Spinal cord (tissue), 9 donors: ENCODE measurements at regions not wholly inside any gene's neighbourhood (a gene's known extent, or its start where the extent isn't known, plus 50 kb on each side); places are given as distances from the start of the nearest gene placed in this dataset.
"Not testable (repeated sequence)": the region's sequence is repeated elsewhere in the genome, so short reads cannot be mapped to it uniquely, and the experiment has no call there.

Experiments
- DNase-seq, 6 donors: peaks; one replicate each; pipeline versions ENCODE4 v3.0.0 to v3.0.0-alpha.2; 2013 to 2015; ENCODE audit warnings: low spot score in 6 of 6, low read depth in 4 of 6
- H3K27ac ChIP-seq: one replicate; pipeline ENCODE4 v1.5.1; 2013; ENCODE audit warnings: low read depth, low read length, control low read depth
- H3K27me3 ChIP-seq: one replicate; pipeline ENCODE4 v1.6.1; 2013; ENCODE audit warnings: low read length; ENCODE audit not compliant: control insufficient read depth, insufficient read depth
- H3K36me3 ChIP-seq: one replicate; pipeline ENCODE4 v1.6.1; 2013; ENCODE audit warnings: low read length; ENCODE audit not compliant: control insufficient read depth, insufficient read depth
- H3K4me1 ChIP-seq: one replicate; pipeline ENCODE4 v1.6.1; 2013; ENCODE audit warnings: low read length; ENCODE audit not compliant: control insufficient read depth, insufficient read depth
- H3K4me3 ChIP-seq: one replicate; pipeline ENCODE4 v1.5.1; 2013; ENCODE audit warnings: low read depth, low read length, control low read depth
- H3K9me3 ChIP-seq: one replicate; pipeline ENCODE4 v1.6.1; 2013; ENCODE audit warnings: low read length; ENCODE audit not compliant: control insufficient read depth, insufficient read depth
- WGBS: methylation state at CpG from one replicate; pipeline ENCODE4 v1.1.5; 2013; ENCODE audit warnings: missing lambda C conversion rate; ENCODE audit not compliant: insufficient coverage; 5-methylcytosine and 5-hydroxymethylcytosine counted together
- donor health status: healthy.

- H3K4me3 ChIP-seq = no peak overlapping the region
- H3K9me3 ChIP-seq = no peaks in the 10 kb centered on the region
- WGBS = no CpG with 5 or more reads among the region's 8 CpGs
- no peak overlapping the region for H3K27ac ChIP-seq
- no peaks in the 10 kb centered on the region for H3K27me3 ChIP-seq
- DNase-seq = peak in 4 of 6 donors; percentile 15 to 81 (median 52)
- no peaks in the 10 kb centered on the region for H3K4me1 ChIP-seq
- no peaks in the 10 kb centered on the region for H3K36me3 ChIP-seq
These were observed 267.0 kb upstream of the TYRP1 start for GRCh38 chr9:12425878-12426864.

- 77% methylated on average over 1 of the region's 3 CpGs for WGBS
- DNase-seq = no peak
- Histone ChIP-seq H3K36me3 (no peaks in the 10 kb centered on the region), H3K9me3 (no peaks in the 10 kb centered on the region), H3K27ac (no peak overlapping the region), H3K27me3 (no peaks in the 10 kb centered on the region), H3K4me3 (no peak overlapping the region), H3K4me1 (no peaks in the 10 kb centered on the region)
These were observed 253.9 kb upstream of the TYRP1 start for GRCh38 chr9:12439267-12439666.

GRCh38 chr9:12441080-12441479 lies 252.1 kb upstream of the TYRP1 start:
- not testable (repeated sequence) for H3K27ac ChIP-seq, H3K36me3 ChIP-seq, H3K9me3 ChIP-seq, H3K4me1 ChIP-seq, H3K4me3 ChIP-seq, H3K27me3 ChIP-seq, DNase-seq
- WGBS = 92% methylated on average over 2 of the region's 6 CpGs

GRCh38 chr9:12441506-12441905 lies 251.7 kb upstream of the TYRP1 start:
- Histone ChIP-seq H3K27ac (no peak overlapping the region), H3K27me3 (no peaks in the 10 kb centered on the region), H3K4me3 (no peak overlapping the region), H3K9me3 (no peaks in the 10 kb centered on the region), H3K36me3 (no peaks in the 10 kb centered on the region), H3K4me1 (no peaks in the 10 kb centered on the region)
- peak in 1 of 6 donors; percentile 45 for DNase-seq
- WGBS = no CpG with 5 or more reads among the region's 1 CpG

- Histone ChIP-seq H3K27ac (no peak overlapping the region), H3K27me3 (no peaks in the 10 kb centered on the region), H3K9me3 (no peaks in the 10 kb centered on the region), H3K4me1 (no peaks in the 10 kb centered on the region), H3K4me3 (no peak overlapping the region), H3K36me3 (no peaks in the 10 kb centered on the region)
- no CpG with 5 or more reads among the region's 1 CpG for WGBS
- no peak for DNase-seq
These were observed 244.9 kb upstream of the TYRP1 start for GRCh38 chr9:12448246-12448645.

GRCh38 chr9:12457237-12457636 lies 235.9 kb upstream of the TYRP1 start:
- WGBS = no CpG with 5 or more reads among the region's 1 CpG
- DNase-seq = no peak
- H3K27ac ChIP-seq = no peak overlapping the region

GRCh38 chr9:12461763-12462460 lies 231.3 kb upstream of the TYRP1 start:
- no peak for DNase-seq
- H3K36me3 ChIP-seq = no peaks in the 10 kb centered on the region
- no peak overlapping the region for H3K27ac ChIP-seq
- H3K9me3 ChIP-seq = no peaks in the 10 kb centered on the region
- no peaks in the 10 kb centered on the region for H3K27me3 ChIP-seq
- 71% methylated on average over 2 of the region's 2 CpGs for WGBS
- no peaks in the 10 kb centered on the region for H3K4me1 ChIP-seq
- no peak overlapping the region for H3K4me3 ChIP-seq

More at GRCh38 chr9:12457237-12457636, 235.9 kb upstream of the TYRP1 start:
- Histone ChIP-seq H3K9me3 (no peaks in the 10 kb centered on the region), H3K4me3 (no peak overlapping the region), H3K27me3 (no peaks in the 10 kb centered on the region), H3K36me3 (no peaks in the 10 kb centered on the region), H3K4me1 (no peaks in the 10 kb centered on the region)

GRCh38 chr9:12462861-12463260 lies 230.3 kb upstream of the TYRP1 start:
- DNase-seq = no peak
- Histone ChIP-seq H3K9me3 (peaks cover 2% of the 10 kb centered on the region), H3K27ac (no peak overlapping the region), H3K36me3 (no peaks in the 10 kb centered on the region), H3K27me3 (no peaks in the 10 kb centered on the region), H3K4me1 (no peaks in the 10 kb centered on the region), H3K4me3 (no peak overlapping the region)

- Histone ChIP-seq H3K4me1 (no peaks in the 10 kb centered on the region), H3K9me3 (peaks cover 2% of the 10 kb centered on the region), H3K27me3 (no peaks in the 10 kb centered on the region), H3K4me3 (no peak overlapping the region), H3K27ac (no peak overlapping the region), H3K36me3 (no peaks in the 10 kb centered on the region)
- peak in 1 of 6 donors; percentile 20 for DNase-seq
- no CpG with 5 or more reads among the region's 3 CpGs for WGBS
These were observed 229.5 kb upstream of the TYRP1 start for GRCh38 chr9:12463641-12464040.
